ENCODE measurements at regions not wholly inside any gene's neighbourhood (a gene's known extent, or its start where the extent isn't known, plus 50 kb on each side); places are given as distances from the start of the nearest gene placed in this dataset.

GRCh38 chr4:149203256-149204001 lies 612.2 kb downstream of the IQCM start:
- TF ChIP-seq CTCF (optimal IDR thresholded peaks at IDR 0.05 in 1 of 3, IDR thresholded peaks at IDR 0.05 in 1 of 3, conservative IDR thresholded peaks at IDR 0.05 in 1 of 3; ENCODE audit: extremely low read depth in 1 of 3, insufficient read depth in 2 of 3, low read length in 3 of 3) (no peak), EZH2 (IDR thresholded peaks at IDR 0.05; ENCODE audit: low read length) (no peak)
